ENCODE measurements at regions not wholly inside any gene's neighbourhood (a gene's known extent, or its start where the extent isn't known, plus 50 kb on each side); places are given as distances from the start of the nearest gene placed in this dataset.

DNA sequence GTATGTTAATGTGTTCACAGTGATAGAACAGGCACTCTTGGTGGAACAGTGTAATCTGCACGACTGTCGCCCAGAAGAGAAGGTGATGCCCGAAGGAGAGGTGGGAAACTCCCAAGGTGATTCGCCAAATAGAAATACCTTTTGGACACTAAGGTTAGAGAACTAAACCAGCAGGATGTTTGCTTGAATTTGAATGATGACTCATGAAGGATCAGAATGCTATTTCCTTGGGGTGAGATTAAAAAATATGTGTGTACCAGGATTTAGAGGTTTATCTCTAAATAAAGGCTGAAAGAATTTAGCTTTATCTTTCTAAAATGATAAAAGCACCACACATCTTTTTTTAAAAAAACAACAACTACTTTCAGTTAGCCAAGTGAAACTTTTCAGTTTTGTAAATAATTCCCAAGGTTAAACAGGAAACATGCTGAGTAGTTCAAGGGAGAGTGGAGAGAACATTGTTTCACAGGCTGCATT is 297.4 kb upstream of the TAS2R1 start:
- no peak for DNase-seq (ENCODE audit: low read depth in 4 of 4, low spot score in 3 of 4)

DNA sequence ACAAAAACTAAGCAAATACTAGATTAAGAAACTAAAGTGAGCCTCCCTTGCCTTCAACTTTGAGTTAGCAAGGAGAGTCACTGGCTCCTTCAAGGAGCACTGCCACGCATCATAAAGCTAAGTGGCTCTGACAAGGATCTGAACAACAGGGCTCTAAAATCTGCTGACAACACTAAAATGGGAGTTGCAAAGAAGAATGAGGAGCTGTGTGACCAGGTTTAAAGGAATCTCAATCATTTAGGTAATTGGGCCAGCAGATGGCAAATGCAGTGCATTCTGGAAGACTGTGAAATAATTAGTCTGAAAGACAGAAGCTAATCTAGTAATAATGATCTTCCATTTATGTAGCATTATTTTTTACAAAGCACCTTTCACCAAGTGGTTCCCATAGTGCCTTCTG is 297.0 kb upstream of the TAS2R1 start:
- no peak for DNase-seq (ENCODE audit: low read depth in 4 of 4, low spot score in 3 of 4)

DNA sequence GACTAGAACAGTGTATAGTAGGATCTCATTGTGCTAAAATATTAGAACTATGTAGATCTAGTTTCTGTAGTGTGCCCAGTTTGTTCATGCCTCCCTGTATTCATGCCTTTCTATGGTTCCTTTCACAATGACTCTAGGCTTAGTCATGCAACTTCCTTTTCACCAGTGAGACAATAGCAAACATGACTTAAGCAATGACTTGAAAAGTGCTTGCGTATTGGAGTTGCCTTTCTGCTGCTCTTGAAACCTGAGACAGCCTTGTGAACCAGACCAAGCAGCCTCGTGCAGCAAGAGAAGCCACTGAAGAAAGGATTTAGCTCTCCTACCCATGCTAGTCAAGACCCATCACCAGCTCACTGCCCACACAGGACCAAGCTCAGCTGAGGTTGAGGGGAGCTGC is 294.5 kb upstream of the TAS2R1 start:
- DNase-seq (ENCODE audit: low read depth in 4 of 4, low spot score in 3 of 4) = no peak

DNA sequence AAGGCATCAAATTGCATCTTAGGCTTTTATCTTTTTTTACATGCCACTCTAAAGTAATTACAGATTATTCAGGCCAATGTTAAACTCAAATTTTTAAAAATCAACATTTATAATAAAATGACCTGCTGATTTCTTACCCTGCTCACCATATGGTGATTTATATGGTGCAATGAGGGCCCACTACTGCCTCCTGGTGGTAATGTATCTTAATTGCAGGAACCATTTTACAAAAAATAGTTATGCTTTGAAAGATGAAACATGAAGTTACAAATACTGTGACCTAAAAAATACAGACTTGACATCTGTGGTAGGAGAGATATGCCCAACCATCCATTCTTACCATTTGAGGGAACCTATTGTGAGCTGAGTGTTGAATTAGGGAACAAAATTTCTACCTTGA is 292.6 kb upstream of the TAS2R1 start:
- DNase-seq (ENCODE audit: low read depth in 4 of 4, low spot score in 3 of 4) = no peak

DNA sequence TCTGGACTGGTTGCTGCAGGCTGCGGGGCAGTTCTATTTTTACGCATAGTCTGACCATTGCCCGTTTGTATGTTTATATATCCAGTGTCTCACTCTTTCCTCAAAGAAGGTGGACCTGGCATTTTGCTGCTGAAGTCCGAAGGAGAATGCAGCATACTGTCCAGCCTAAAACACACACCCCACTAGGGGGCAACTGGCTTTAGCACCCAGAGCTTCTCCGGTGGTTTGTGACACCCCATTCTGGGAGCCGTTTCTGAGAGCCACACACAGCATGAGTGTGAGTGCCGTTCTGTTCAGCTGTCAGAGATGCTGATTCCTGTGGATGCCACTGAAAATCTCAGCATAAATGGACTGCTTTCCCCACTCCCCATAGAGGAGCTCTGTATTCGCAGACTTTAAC is 290.5 kb upstream of the TAS2R1 start:
- no peak for DNase-seq (ENCODE audit: low read depth in 4 of 4, low spot score in 3 of 4)

DNA sequence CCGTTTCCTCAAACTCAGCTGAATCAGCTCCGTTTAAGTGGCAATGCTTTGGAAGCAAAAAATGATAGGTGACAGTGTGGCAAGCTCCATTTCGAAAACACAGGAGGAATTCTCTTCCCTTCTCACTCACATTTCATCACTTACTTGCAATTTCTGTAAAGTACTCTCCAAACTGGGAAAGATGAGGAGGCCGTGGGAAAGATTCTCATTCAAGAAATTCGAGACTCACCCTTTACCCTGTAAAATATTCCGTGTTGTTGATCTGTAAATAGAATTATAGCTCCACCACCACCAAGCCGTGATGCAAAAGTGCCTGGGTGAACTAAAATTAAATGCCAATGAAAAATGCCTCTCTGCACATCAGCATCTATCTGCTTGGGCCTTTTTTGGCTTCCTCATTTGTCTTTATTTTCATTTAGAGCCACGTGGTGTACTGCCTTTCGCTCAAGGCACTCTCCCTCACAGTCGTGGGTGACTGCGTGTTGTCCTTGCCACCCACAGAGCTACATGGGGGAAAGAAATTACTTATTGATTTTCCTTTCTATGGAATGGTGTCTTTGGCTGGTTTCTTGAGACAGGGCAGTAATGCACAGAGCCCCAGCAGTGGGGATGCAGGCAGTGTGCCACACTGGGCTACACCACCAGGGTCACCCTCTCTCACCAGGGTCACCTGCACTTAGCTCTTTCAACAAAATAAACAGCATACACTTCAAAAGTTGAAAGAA is 289.3 kb upstream of the TAS2R1 start:
- no peak for DNase-seq (ENCODE audit: low read depth in 4 of 4, low spot score in 3 of 4)

DNA sequence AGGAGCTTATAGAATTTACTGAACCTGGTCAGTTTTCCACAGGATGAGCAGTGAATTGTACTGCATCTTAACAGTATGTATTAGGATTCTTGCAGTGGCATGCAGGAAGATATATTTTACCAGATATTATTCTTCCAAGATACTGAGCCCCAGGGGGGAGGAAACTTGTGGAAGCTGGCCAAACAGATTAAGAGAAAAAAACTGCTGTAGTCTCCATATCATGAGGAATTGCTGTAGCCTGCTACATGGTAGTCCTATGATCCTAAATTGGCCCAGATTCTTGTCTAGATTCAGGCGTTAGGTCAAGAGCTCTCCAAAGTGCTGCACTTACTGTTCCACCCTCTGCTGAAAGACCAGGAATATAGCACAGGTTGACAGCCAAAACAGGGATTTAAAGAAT is 275.5 kb upstream of the TAS2R1 start:
- no peak for DNase-seq (ENCODE audit: low read depth in 4 of 4, low spot score in 3 of 4)

DNA sequence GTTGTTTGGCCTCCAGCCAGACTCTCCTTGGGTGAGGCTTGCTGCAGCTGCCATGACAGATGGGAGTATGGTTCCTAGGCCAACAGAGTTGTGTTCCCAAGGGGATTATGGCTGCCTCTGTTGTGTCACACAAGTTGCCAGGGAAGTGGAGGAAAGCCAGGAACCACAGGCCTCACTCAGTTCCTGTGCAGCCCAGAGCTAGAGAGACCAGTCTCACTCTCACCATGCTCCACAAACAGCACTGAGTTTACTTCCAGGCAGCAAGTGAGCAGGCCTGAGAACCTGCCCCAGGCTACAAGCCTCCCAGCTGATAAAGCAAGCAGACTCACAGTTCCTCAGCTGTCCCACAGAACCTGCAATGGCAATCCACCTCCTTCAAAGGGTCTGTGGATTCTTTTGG is 273.6 kb upstream of the TAS2R1 start:
- no peak for DNase-seq (ENCODE audit: low read depth in 4 of 4, low spot score in 3 of 4)

DNA sequence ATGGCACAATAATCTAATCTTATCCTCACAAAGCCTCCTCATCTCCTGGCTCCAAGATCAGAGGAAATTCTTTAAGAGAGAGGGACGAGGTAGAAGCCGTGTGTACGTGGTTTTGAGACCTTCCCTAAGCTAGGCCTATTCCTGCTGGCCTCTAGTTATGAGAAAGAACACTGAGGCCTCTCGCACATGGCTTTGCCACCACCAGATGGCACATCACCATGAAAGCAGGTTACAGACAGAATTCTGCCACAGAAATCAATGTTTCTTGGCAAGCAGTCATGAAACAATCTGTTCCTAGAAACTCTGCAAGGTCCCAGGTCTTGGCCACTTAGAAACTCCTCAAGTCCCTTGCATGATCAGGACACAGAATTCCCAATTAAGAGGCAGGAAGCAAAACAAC is 268.2 kb upstream of the TAS2R1 start:
- DNase-seq (ENCODE audit: low read depth in 4 of 4, low spot score in 3 of 4) = peak in 2 of 4 donors; percentile 7 to 9

DNA sequence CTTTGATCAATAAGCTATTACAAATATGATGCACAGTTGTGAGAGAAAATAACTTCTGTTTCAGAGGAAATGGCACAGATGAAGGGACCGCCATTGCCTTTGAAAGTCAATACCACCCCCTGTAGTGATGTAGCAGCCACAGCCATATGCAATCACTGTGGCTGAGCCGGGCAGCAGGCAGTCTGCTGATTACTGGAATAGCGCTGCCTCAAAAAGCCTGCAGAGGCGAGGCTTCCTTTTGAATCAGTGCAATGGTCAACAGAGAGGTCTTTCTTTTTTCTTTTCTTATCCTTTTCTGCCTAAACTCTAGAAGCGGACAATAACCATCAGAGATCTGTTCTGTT is 265.1 kb upstream of the TAS2R1 start:
- no peak for DNase-seq (ENCODE audit: low read depth in 4 of 4, low spot score in 3 of 4)

DNA sequence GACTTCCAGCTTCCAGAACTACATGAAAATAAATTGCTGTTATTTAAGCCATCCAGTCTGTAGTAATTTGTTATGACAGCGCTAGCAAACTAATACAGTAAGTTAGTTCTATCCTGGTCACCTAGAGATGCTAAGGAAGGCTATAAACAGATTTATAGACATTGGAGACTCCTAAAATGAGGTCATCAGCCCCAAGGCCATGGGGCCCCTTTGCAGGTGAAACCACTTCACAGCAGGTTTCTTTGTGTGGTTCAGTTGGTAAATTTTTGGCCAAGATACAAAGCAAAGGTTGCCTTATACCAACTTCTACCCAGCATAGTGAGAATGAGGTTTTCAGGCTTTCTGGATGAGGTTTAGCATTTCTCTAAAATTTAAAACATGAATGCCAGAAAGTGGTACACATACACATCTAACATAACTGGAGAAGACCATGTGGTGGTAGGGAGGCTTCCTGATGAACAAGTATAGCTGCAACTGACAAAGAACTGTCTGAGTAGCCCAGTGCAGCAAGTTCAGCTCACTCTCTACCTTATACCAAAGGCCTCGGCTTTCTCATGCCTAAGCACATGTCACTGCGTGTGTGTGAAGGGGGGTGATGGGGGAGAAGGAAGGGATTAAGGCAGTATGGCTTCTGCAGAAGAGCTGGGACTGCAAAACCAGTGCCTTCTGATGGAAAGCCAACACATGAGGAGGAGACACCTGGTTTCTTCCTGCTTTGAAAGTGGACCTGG is 264.6 kb upstream of the TAS2R1 start:
- no peak for DNase-seq (ENCODE audit: low read depth in 4 of 4, low spot score in 3 of 4)

DNA sequence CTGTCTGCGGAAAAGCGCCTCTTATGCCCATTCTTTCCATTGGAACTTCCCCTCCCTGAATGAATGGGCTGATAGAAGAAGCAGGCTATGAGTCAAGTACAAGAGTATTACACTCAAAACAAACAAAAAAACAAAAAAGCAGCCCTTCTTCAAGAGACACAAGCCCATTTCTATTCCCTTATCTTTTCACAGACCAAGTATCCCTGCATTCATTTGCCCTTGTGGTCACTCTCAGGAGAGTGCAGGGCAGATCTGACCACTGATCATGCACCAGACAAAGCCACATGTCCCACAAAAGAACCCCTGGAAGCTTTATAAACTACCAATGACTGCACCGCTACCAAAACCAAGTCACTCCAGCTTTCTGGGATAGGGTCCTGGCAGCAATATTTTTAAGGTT is 262.5 kb upstream of the TAS2R1 start:
- DNase-seq (ENCODE audit: low read depth in 4 of 4, low spot score in 3 of 4) = no peak

DNA sequence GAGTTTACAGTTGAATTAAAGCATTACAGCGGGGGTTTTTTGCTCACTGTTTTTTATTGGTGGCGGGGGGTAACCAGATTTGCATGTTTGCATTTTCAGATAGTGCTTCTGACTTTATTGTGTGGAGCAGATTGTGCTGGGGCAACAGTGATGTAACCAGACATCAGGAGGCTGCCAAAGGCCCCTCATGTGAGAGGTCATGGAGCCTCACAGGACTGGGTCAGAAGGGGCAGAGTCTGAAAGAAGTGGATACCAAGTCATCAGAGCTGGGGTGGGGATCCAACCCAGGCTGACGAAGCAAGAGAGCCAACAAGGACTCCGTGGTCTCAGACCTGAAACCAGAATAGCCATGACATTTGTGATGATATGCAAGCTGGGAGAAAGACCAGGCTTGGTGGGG is 259.4 kb upstream of the TAS2R1 start:
- no peak for DNase-seq (ENCODE audit: low read depth in 4 of 4, low spot score in 3 of 4)

DNA sequence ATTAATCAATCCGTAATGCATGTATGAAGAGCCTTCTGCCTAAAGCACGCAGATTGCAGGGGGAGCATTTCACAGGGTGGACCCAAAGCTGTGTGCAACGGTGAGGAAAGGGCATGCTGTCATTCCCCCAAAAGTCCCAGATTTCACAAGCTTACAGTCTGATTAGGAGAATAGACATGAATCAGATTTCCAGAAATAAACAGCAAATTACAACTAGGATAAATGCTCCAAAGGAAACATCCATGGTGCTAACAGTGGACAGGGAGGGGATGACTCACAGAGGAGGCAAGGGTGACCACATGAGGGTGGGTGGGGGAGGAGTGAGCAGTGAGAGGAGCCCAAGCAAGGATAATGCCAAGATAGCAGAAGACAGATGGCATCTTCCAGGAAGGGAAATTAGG is 258.4 kb upstream of the TAS2R1 start:
- no peak for DNase-seq (ENCODE audit: low read depth in 4 of 4, low spot score in 3 of 4)

DNA sequence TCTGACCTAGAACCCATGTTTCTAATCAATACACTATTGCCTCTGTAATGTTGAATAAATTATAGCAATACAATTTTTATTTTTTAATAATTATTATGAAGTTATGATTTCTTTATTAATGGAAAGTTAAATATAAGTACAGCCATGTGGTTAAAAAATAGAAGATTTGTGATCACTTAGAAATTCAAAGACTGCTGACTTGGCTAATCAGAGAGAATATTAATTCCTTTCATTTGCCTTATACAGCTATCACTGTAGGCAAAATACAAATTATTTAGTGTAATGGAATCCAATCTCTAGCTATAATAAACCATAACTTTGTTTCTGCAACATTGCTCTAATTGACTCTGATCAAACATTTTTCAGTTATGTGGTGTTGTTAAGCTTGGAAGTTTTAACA is 255.0 kb upstream of the TAS2R1 start:
- no peak for DNase-seq (ENCODE audit: low read depth in 4 of 4, low spot score in 3 of 4)

DNA sequence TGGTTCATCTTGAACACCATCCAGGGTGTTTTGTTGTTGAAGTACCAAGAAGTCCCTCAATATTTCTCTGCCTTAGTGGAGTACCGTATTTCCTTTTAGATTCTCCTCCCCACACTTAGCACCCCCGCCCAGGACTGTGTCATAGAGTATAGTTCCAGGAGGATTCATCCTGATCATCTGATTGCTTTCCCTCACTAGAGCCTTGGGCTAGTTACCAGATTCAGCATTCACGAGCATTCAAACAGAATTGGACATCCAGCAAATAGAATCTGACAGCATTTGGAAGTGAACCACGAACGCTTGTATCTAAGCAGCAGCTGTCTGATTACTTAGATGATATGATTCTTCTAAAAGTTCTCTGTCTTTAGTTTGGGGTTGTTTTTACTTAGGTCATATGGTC is 248.1 kb upstream of the TAS2R1 start:
- DNase-seq (ENCODE audit: low read depth in 4 of 4, low spot score in 3 of 4) = no peak

DNA sequence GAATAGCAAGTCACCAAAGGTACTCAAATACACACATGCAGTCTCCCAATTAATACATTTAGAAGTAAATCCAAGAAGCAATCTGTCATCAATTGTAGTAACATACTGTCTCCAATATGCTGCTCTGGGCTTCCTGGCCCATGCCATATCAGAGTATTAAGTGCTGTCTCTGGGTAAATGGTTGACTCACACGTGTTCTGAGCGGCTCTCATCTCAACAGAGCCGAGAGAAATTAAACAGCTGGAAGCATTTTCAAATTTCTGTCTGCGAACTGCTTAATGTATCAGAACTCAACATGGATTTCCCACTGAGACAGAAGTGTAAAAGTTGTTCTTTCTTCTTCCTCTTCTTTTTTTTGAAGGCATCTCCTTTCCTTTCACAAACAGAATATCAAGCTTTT is 247.3 kb upstream of the TAS2R1 start:
- no peak for DNase-seq (ENCODE audit: low read depth in 4 of 4, low spot score in 3 of 4)

DNA sequence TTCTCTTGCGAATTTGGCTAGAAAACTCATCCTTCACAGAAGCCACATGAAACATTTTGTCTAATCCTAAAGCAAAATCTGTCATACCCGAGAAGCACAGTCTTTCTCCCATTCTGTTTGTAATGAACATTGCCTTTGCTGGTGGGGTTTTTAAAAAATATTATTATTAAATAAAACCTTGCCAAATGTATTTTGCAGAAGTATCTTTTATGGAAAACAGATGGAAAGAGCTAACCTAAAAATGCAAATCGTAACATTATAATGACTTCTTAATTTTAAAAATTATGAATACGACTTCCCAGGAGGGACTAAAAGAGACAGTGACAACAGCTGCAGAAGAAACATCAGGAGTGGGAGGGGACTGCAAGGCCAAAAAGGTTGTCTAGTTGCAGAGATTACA is 246.3 kb upstream of the TAS2R1 start:
- DNase-seq (ENCODE audit: low read depth in 4 of 4, low spot score in 3 of 4) = no peak

DNA sequence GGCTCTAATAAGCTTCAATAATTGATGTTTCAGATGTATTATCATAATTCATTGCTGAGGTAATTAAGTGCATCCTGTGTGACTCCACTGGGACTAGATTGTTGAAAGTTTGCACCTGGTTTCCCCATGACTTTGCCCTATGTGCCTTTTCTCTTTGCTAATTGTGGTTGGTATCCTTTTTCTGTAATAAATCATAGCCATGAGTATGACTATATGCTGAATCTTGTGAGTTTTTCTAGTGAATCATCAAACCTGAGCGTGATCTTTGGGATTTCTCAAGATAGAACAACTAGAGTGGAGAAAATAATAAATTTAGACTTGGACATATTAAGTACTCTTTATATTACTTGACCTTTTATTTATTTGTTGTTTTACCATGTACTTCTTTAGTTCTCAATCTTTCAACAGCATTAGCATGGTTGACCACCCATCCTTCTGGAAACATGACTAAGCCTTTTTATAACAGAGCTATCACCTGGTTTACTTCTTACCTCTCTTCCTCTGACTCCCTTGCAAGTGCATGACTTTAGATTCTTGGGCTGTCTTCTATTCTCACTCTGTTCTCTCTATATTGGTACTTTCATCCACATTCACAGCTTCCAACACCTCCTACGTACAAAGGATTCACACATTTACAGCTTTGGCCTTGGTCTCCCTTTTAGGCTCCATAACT is 239.6 kb upstream of the TAS2R1 start:
- no peak for DNase-seq (ENCODE audit: low read depth in 4 of 4, low spot score in 3 of 4)

DNA sequence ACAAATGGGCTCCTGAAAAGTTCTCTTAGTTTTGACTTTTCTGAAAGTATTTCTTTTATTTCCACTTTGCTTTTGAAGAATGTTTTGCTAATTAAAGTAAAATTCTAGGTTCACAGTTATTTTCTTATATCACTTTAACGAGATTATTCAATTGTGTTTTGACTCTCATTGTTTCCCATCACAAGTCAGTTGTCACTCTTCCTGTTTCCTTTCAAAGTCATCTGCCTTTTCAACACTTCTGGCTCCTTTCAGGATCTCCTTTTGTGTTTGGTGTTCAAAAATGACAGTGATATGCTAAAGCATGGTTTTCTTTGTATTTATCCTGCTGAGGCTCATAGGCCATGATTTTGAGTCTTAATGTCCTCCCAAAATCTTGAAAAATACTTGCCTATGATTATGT is 235.4 kb upstream of the TAS2R1 start:
- no peak for DNase-seq (ENCODE audit: low read depth in 4 of 4, low spot score in 3 of 4)

DNA sequence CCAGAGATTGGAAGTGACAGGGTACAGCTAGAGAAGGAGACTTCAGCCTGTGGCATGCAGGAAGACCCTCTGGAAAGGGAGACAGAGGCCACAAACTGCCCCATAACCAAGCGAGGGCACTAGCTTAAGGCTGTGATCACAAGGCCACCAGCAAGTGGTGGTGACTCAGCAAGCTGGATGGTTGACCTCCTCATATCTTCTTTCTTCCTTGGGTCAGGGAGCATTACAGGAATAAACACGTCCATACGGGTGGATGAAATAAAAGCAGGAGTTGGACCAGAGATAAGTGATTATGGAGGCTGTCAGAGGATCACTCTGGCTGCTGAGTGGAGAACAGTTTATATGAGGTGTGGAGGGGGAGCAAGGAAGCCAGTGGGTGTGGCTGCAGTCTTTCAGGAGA is 234.6 kb upstream of the TAS2R1 start:
- no peak for DNase-seq (ENCODE audit: low read depth in 4 of 4, low spot score in 3 of 4)

DNA sequence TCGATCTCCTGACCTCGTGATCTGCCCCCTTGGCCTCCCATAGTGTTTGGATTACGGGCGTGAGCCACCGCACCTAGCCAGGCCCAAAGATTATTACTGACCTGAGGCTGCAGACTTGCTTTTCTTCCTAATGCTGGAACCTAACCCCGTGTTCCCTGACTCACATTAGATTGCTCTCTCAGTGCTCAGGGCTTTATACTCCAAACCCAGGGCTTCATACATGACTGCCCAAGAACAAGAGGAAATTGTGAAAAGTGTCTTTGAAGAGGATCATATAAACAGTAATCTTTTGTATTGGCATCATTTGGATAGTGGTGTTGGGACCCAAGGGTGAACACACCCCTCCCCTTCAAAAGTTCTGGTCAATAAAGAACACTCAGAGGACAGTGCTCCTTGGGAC is 233.3 kb upstream of the TAS2R1 start:
- no peak for DNase-seq (ENCODE audit: low read depth in 4 of 4, low spot score in 3 of 4)

Data from left renal pelvis (tissue), 4 donors.